GM23248 (cell line): ENCODE measurements at regions not wholly inside any gene's neighbourhood (a gene's known extent, or its start where the extent isn't known, plus 50 kb on each side); places are given as distances from the start of the nearest gene placed in this dataset.

Experiments used
- DNase-seq: peaks from one replicate; pipeline ENCODE4 v3.0.0-alpha.2; 2015
- H2AFZ ChIP-seq: fragments of 200-600 bp; sonication (generic); 2 replicates; pipeline ENCODE4 v1.6.1; 2016; ENCODE audit warnings: antibody characterized with exemption
- H3F3A ChIP-seq: fragments of 200-600 bp; sonication (generic); 2 replicates; pipeline ENCODE4 v1.6.1; 2016; ENCODE audit warnings: mild to moderate bottlenecking, antibody characterized with exemption, mixed run types; ENCODE audit not compliant: insufficient read depth
- H3K27ac ChIP-seq: fragments of 200-600 bp; sonication (generic); 2 replicates; pipeline ENCODE4 v1.5.1; 2016; ENCODE audit warnings: mild to moderate bottlenecking
- H3K27me3 ChIP-seq: fragments of 200-600 bp; sonication (generic); replicated peaks from 2 replicates; pipeline ENCODE4 v1.6.1; 2016; ENCODE audit warnings: mild to moderate bottlenecking; ENCODE audit not compliant: insufficient read depth
- H3K36me3 ChIP-seq: fragments of 200-600 bp; sonication (generic); 2 replicates; pipeline ENCODE4 v1.6.1; 2016; ENCODE audit warnings: low read depth, mild to moderate bottlenecking
- H3K4me1 ChIP-seq: fragments of 200-600 bp; sonication (generic); 2 replicates; pipeline ENCODE4 v1.6.1; 2016; ENCODE audit warnings: mild to moderate bottlenecking; ENCODE audit not compliant: insufficient read depth
- H3K4me2 ChIP-seq: fragments of 200-600 bp; sonication (generic); one replicate; pipeline ENCODE4 v1.6.1; 2016; ENCODE audit warnings: mild to moderate bottlenecking; ENCODE audit not compliant: unreplicated experiment
- H3K4me3 ChIP-seq: fragments of 200-600 bp; sonication (generic); 2 replicates; pipeline ENCODE4 v1.5.1; 2016; ENCODE audit warnings: mild to moderate bottlenecking
- H3K79me2 ChIP-seq: fragments of 200-600 bp; sonication (generic); 2 replicates; pipeline ENCODE4 v1.6.1; 2016; ENCODE audit warnings: mild to moderate bottlenecking; ENCODE audit not compliant: insufficient read depth
- H3K9ac ChIP-seq: fragments of 200-600 bp; sonication (generic); 2 replicates; pipeline ENCODE4 v1.6.1; 2016; ENCODE audit warnings: mild to moderate bottlenecking
- H3K9me2 ChIP-seq: fragments of 200-600 bp; sonication (generic); 2 replicates; pipeline ENCODE4 v1.6.1; 2016; ENCODE audit warnings: mixed run types, mild to moderate bottlenecking, moderate library complexity; ENCODE audit not compliant: insufficient read depth
- H3K9me3 ChIP-seq: fragments of 200-600 bp; sonication (generic); one replicate; pipeline ENCODE4 v1.6.1; 2017; ENCODE audit warnings: low read depth
- H4K20me1 ChIP-seq: fragments of 200-600 bp; sonication (generic); 2 replicates; pipeline ENCODE4 v1.6.0; 2016; ENCODE audit not compliant: insufficient read depth
- EZH2 ChIP-seq: fragments of 200-600 bp; sonication (generic); IDR thresholded peaks from 2 replicates; pipeline ENCODE4 v1.6.1; 2018; ENCODE audit warnings: antibody characterized with exemption, mild to moderate bottlenecking; ENCODE audit not compliant: insufficient read depth, poor library complexity, severe bottlenecking
- EZH2phosphoT487 ChIP-seq: fragments of 200-600 bp; sonication (generic); IDR thresholded peaks from 2 replicates; pipeline ENCODE4 v1.6.1; 2018; ENCODE audit warnings: antibody characterized with exemption, moderate library complexity, mild to moderate bottlenecking, low read depth; ENCODE audit not compliant: insufficient read depth
- WGBS, 2 experiments: methylation state at CpG; one replicate each; pipeline ENCODE4 v1.1.6; 2015 to 2017; ENCODE audit warnings: low lambda C conversion rate in 2 of 2, low coverage in 1 of 2; ENCODE audit errors: missing lambda C conversion rate in 2 of 2; 5-methylcytosine and 5-hydroxymethylcytosine counted together
- in situ Hi-C: fragments of 300-500 bp; cut with MboI; formaldehyde crosslinking; loops from 2 replicates; pipeline ENCODE4 v1.15.0; 2020

- H3K9me3 ChIP-seq = no peaks in the 10 kb centered on the region
- no peaks in the 10 kb centered on the region for H3F3A ChIP-seq
- no peaks in the 10 kb centered on the region for H4K20me1 ChIP-seq
- no peaks in the 10 kb centered on the region for H3K9me2 ChIP-seq
- DNase-seq = no peak
- H3K4me3 ChIP-seq = no peak overlapping the region
- no peaks in the 10 kb centered on the region for H3K79me2 ChIP-seq
- WGBS, 2 experiments = 41 to 55% methylated on average over 6 of the region's 6 CpGs
- no peaks in the 10 kb centered on the region for H3K36me3 ChIP-seq
- no peaks in the 10 kb centered on the region for H3K4me1 ChIP-seq
- no peak overlapping the region for H3K27ac ChIP-seq
- H3K9ac ChIP-seq = no peak overlapping the region
- H2AFZ ChIP-seq = no peak overlapping the region
- no peak overlapping the region for H3K4me2 ChIP-seq
- TF ChIP-seq EZH2phosphoT487 (no peak), EZH2 (no peak)
- no peaks in the 10 kb centered on the region for H3K27me3 ChIP-seq
- in situ Hi-C loops = no loop called here
Measured at GRCh38 chr4:23388255-23388654, 501.6 kb downstream of the PPARGC1A start.

- Histone ChIP-seq H3K27me3 (no peaks in the 10 kb centered on the region), H3K4me2 (no peak overlapping the region), H3K36me3 (no peaks in the 10 kb centered on the region), H3F3A (no peaks in the 10 kb centered on the region), H3K4me1 (no peaks in the 10 kb centered on the region), H2AFZ (no peak overlapping the region), H3K4me3 (no peak overlapping the region), H3K27ac (no peak overlapping the region), H3K9me3 (no peaks in the 10 kb centered on the region), H3K9me2 (no peaks in the 10 kb centered on the region), H3K79me2 (no peaks in the 10 kb centered on the region), H4K20me1 (no peaks in the 10 kb centered on the region), H3K9ac (no peak overlapping the region)
- in situ Hi-C loops = no loop called here
- 28 to 50% methylated on average over 2 of the region's 2 CpGs for WGBS, 2 experiments
- no peak for DNase-seq
- TF ChIP-seq EZH2 (no peak), EZH2phosphoT487 (no peak)
Measured at GRCh38 chr4:23384741-23385140, 505.1 kb downstream of the PPARGC1A start.

- H3K79me2 ChIP-seq = no peaks in the 10 kb centered on the region
- no peak overlapping the region for H3K27ac ChIP-seq
- no peak overlapping the region for H3K4me3 ChIP-seq
- no peaks in the 10 kb centered on the region for H3K4me1 ChIP-seq
- no peaks in the 10 kb centered on the region for H3K9me2 ChIP-seq
- no peaks in the 10 kb centered on the region for H3F3A ChIP-seq
- in situ Hi-C loops = no loop called here
- DNase-seq = no peak
- no peak overlapping the region for H2AFZ ChIP-seq
- TF ChIP-seq EZH2 (no peak), EZH2phosphoT487 (no peak)
- no peak overlapping the region for H3K9ac ChIP-seq
- no peaks in the 10 kb centered on the region for H3K36me3 ChIP-seq
- H3K9me3 ChIP-seq = no peaks in the 10 kb centered on the region
- no peak overlapping the region for H3K4me2 ChIP-seq
- H4K20me1 ChIP-seq = no peaks in the 10 kb centered on the region
- no peaks in the 10 kb centered on the region for H3K27me3 ChIP-seq
Measured at GRCh38 chr4:23382879-23383278, 507.0 kb downstream of the PPARGC1A start.

GRCh38 chr4:23374259-23374658 is 515.6 kb downstream of the PPARGC1A start:
- Histone ChIP-seq H2AFZ (no peak overlapping the region), H3K79me2 (no peaks in the 10 kb centered on the region), H4K20me1 (no peaks in the 10 kb centered on the region), H3K9ac (no peak overlapping the region), H3K27ac (no peak overlapping the region), H3K4me2 (no peak overlapping the region), H3K27me3 (no peaks in the 10 kb centered on the region), H3K4me1 (no peaks in the 10 kb centered on the region), H3K4me3 (no peak overlapping the region), H3F3A (no peaks in the 10 kb centered on the region), H3K36me3 (no peaks in the 10 kb centered on the region), H3K9me3 (no peaks in the 10 kb centered on the region), H3K9me2 (no peaks in the 10 kb centered on the region)
- TF ChIP-seq EZH2phosphoT487 (no peak), EZH2 (no peak)
- WGBS, 2 experiments = 19 to 25% methylated on average over 4 of the region's 4 CpGs
- no peak for DNase-seq
- in situ Hi-C loops = no loop called here

- TF ChIP-seq EZH2 = no peak
- H3K9ac ChIP-seq = no peak overlapping the region
- no peak overlapping the region for H3K27ac ChIP-seq
- no peaks in the 10 kb centered on the region for H3K79me2 ChIP-seq
- H3K4me3 ChIP-seq = no peak overlapping the region
- no peak overlapping the region for H3K4me2 ChIP-seq
- in situ Hi-C loops = no loop called here
- 13 to 22% methylated on average over 2 of the region's 2 CpGs for WGBS, 2 experiments
- no peaks in the 10 kb centered on the region for H3K27me3 ChIP-seq
- no peaks in the 10 kb centered on the region for H3K4me1 ChIP-seq
- no peaks in the 10 kb centered on the region for H4K20me1 ChIP-seq
- no peaks in the 10 kb centered on the region for H3K36me3 ChIP-seq
- no peaks in the 10 kb centered on the region for H3F3A ChIP-seq
- no peak for DNase-seq
- no peak overlapping the region for H2AFZ ChIP-seq
- no peaks in the 10 kb centered on the region for H3K9me2 ChIP-seq
- no peaks in the 10 kb centered on the region for H3K9me3 ChIP-seq
Measured at GRCh38 chr4:23373261-23373660, 516.6 kb downstream of the PPARGC1A start.
